WTC11 (cell line): ENCODE measurements at regions not wholly inside any gene's neighbourhood (a gene's known extent, or its start where the extent isn't known, plus 50 kb on each side); places are given as distances from the start of the nearest gene placed in this dataset.

Source experiments
- ATAC-seq: fragments of 200-7000 bp; cut with Tn5 transposase; 2 replicates; pipeline ENCODE4 v1.10.0; 2021; ENCODE audit warnings: mild to moderate bottlenecking, moderate library complexity
- CTCF ChIA-PET: fragments of 300-600 bp; sonication (Branson Sonifier 250); formaldehyde crosslinking; loops from one replicate; lab custom pipeline; 2021; ENCODE audit warnings: antibody characterized with exemption; lab: Charles Lee
- POLR2A ChIA-PET: fragments of 350-600 bp; sonication (Branson Sonifier 250); formaldehyde crosslinking; loops from one replicate; lab custom pipeline; 2021; ENCODE audit warnings: antibody characterized with exemption; lab: Charles Lee
- DNase-seq: peaks from one replicate; pipeline ENCODE4 v3.0.0; 2021; ENCODE audit warnings: low spot score
- H3K27ac Mint-ChIP-seq: 2 replicates; pipeline ENCODE4 v1.8.0; 2021; ENCODE audit warnings: mixed read lengths
- H3K27me3 Mint-ChIP-seq: 2 replicates; pipeline ENCODE4 v1.8.0; 2021; ENCODE audit warnings: low read depth, mild to moderate bottlenecking, moderate library complexity, mixed read lengths
- H3K36me3 Mint-ChIP-seq: 2 replicates; pipeline ENCODE4 v1.8.0; 2021; ENCODE audit warnings: mixed read lengths
- H3K4me1 Mint-ChIP-seq: 2 replicates; pipeline ENCODE4 v1.8.0; 2022; ENCODE audit warnings: mixed read lengths
- H3K4me3 Mint-ChIP-seq: 2 replicates; pipeline ENCODE4 v1.8.0; 2021; ENCODE audit warnings: mild to moderate bottlenecking, moderate library complexity, mixed read lengths
- H3K9me3 Mint-ChIP-seq: 2 replicates; pipeline ENCODE4 v1.8.0; 2021; ENCODE audit warnings: mixed read lengths
- CBFB ChIP-seq: sonication (generic); formaldehyde crosslinking; IDR thresholded peaks from 2 replicates; pipeline ENCODE4 v1.8.1; 2022; ENCODE audit warnings: mild to moderate bottlenecking, low read depth, missing genetic modification reagents
- CREB1 ChIP-seq: sonication (generic); formaldehyde crosslinking; IDR thresholded peaks from 2 replicates; pipeline ENCODE4 v1.8.0; 2023; ENCODE audit warnings: mild to moderate bottlenecking, missing genetic modification reagents
- ESRRA ChIP-seq: sonication (generic); formaldehyde crosslinking; IDR thresholded peaks from 2 replicates; pipeline ENCODE4 v1.8.1; 2022; ENCODE audit warnings: mild to moderate bottlenecking, missing genetic modification reagents, borderline replicate concordance
- FOXP1 ChIP-seq: sonication (generic); formaldehyde crosslinking; IDR thresholded peaks from 2 replicates; pipeline ENCODE4 v1.8.0; 2022; ENCODE audit warnings: missing genetic modification reagents, mild to moderate bottlenecking, moderate library complexity, borderline replicate concordance
- MYBL2 ChIP-seq: sonication (generic); formaldehyde crosslinking; IDR thresholded peaks from 2 replicates; pipeline ENCODE4 v1.8.1; 2023; ENCODE audit warnings: mild to moderate bottlenecking, moderate library complexity, missing genetic modification reagents
- OVOL2 ChIP-seq: fragments of 250-450 bp; sonication (Bioruptor Pico); IDR thresholded peaks from 2 replicates; pipeline ENCODE4 v1.9.0; 2021; ENCODE audit warnings: mild to moderate bottlenecking, borderline replicate concordance
- RORB ChIP-seq: fragments of 250-450 bp; sonication (Bioruptor Pico); IDR thresholded peaks from 2 replicates; pipeline ENCODE4 v1.9.0; 2021; ENCODE audit warnings: mild to moderate bottlenecking
- SOX15 ChIP-seq: fragments of 250-450 bp; sonication (Bioruptor Pico); IDR thresholded peaks from 2 replicates; pipeline ENCODE4 v1.9.0; 2021; ENCODE audit warnings: mild to moderate bottlenecking
- TEAD4 ChIP-seq: sonication (generic); formaldehyde crosslinking; IDR thresholded peaks from 2 replicates; pipeline ENCODE4 v1.8.0; 2022; ENCODE audit warnings: mild to moderate bottlenecking, missing genetic modification reagents
- ZBTB21 ChIP-seq: sonication (generic); formaldehyde crosslinking; IDR thresholded peaks from 2 replicates; pipeline ENCODE4 v1.8.1; 2023; ENCODE audit warnings: mild to moderate bottlenecking, missing genetic modification reagents, borderline replicate concordance
- ZNF416 ChIP-seq: fragments of 250-450 bp; sonication (Bioruptor Pico); IDR thresholded peaks from 2 replicates; pipeline ENCODE4 v1.9.0; 2021; ENCODE audit warnings: mild to moderate bottlenecking, inconsistent platforms
- TF ChIP-seq, protein P1 (sequence below): sonication (generic); formaldehyde crosslinking; IDR thresholded peaks from 2 replicates; pipeline ENCODE4 v1.8.0; 2022; ENCODE audit warnings: mild to moderate bottlenecking, missing genetic modification reagents
- TF ChIP-seq, protein P2 (sequence below): sonication (generic); formaldehyde crosslinking; IDR thresholded peaks from 2 replicates; pipeline ENCODE4 v1.8.1; 2022; ENCODE audit warnings: low read depth, missing genetic modification reagents, borderline replicate concordance
- TF ChIP-seq, protein P3 (sequence below): sonication (generic); formaldehyde crosslinking; IDR thresholded peaks from 2 replicates; pipeline ENCODE4 v1.8.1; 2022; ENCODE audit warnings: low read depth, mild to moderate bottlenecking, moderate library complexity, missing genetic modification reagents, borderline replicate concordance
- TF ChIP-seq, protein P4 (sequence below): sonication (generic); formaldehyde crosslinking; IDR thresholded peaks from 2 replicates; pipeline ENCODE4 v1.8.1; 2022; ENCODE audit warnings: mild to moderate bottlenecking, missing genetic modification reagents, moderate library complexity, borderline replicate concordance
- TF ChIP-seq, protein P5 (sequence below): sonication (generic); formaldehyde crosslinking; IDR thresholded peaks from 2 replicates; pipeline ENCODE4 v1.8.1; 2023; ENCODE audit warnings: mild to moderate bottlenecking, missing genetic modification reagents, moderate library complexity
- TF ChIP-seq, protein P6 (sequence below): fragments of 200-600 bp; IDR thresholded peaks from 2 replicates; pipeline ENCODE4 v1.8.0; 2022; ENCODE audit warnings: antibody characterized with exemption
- TF ChIP-seq, protein P7 (sequence below): fragments of 250-450 bp; sonication (Bioruptor Pico); IDR thresholded peaks from 2 replicates; pipeline ENCODE4 v1.9.0; 2021; ENCODE audit warnings: mild to moderate bottlenecking

DNA sequence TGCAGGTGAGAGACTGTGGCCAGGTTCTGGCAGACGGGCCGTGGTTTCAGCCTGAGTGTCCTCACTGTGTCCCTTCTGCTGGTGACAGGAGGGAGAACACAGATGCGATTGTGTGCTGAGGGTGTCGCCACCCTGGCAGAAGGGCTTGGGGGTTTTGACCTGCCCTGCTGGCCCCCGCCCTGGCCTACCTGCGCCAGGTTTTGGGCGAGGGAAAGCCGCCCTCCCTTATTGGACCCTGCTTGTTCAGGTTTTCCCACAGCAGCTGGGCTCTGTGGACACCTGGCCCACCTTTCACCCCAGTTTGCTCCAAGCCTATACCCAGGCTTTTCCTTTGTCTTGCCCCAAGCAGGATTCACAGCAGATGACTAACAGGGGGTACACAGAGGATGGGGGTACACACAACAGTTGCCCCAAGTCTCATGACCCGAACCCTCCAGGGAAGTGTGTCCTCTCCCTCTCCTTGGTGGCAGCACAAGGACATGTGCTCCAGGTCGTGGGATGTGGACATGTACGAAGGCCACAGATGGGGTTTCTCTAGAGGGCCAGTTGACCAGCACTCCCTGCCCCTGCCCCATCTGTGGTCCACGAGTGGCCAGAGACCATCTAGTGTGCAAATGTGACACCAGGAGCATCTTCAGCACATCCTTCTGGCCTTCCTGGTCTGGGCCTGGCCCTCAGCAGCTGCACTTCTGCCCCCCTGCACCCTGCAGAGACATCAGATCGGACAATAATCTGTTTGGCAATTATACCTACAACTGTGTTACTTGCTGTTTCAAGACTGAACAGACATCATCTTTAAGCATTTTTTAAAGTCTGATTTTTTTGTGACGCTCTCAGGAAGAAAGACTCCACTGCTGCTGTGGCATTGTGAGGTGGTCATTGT, 265.8 kb upstream of the IRX4 start:
- ATAC-seq = no peak
- DNase-seq = no peak
- Mint-ChIP-seq H3K27me3 (no peaks in the 10 kb centered on the region; the same call in 1 of the 2 replicates), H3K4me3 (no peak overlapping the region), H3K27ac (no peak overlapping the region), H3K36me3 (no peaks in the 10 kb centered on the region), H3K9me3 (peaks cover 6% of the 10 kb centered on the region; the same call in 1 of the 2 replicates), H3K4me1 (peaks cover 18% of the 10 kb centered on the region)
- CTCF ChIA-PET = interaction anchor here (0.9 to 1.3 kb wide), 3 partner anchors 9 to 109 kb away, joined by 3 to 5 read pairs (median 3); no protein-coding TSS in a partner anchor
- TF ChIP-seq, protein P1, sequence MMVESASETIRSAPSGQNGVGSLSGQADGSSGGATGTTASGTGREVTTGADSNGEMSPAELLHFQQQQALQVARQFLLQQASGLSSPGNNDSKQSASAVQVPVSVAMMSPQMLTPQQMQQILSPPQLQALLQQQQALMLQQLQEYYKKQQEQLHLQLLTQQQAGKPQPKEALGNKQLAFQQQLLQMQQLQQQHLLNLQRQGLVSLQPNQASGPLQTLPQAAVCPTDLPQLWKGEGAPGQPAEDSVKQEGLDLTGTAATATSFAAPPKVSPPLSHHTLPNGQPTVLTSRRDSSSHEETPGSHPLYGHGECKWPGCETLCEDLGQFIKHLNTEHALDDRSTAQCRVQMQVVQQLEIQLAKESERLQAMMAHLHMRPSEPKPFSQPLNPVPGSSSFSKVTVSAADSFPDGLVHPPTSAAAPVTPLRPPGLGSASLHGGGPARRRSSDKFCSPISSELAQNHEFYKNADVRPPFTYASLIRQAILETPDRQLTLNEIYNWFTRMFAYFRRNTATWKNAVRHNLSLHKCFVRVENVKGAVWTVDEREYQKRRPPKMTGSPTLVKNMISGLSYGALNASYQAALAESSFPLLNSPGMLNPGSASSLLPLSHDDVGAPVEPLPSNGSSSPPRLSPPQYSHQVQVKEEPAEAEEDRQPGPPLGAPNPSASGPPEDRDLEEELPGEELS = no peak
- TF ChIP-seq, protein P2, sequence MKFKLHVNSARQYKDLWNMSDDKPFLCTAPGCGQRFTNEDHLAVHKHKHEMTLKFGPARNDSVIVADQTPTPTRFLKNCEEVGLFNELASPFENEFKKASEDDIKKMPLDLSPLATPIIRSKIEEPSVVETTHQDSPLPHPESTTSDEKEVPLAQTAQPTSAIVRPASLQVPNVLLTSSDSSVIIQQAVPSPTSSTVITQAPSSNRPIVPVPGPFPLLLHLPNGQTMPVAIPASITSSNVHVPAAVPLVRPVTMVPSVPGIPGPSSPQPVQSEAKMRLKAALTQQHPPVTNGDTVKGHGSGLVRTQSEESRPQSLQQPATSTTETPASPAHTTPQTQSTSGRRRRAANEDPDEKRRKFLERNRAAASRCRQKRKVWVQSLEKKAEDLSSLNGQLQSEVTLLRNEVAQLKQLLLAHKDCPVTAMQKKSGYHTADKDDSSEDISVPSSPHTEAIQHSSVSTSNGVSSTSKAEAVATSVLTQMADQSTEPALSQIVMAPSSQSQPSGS (CRISPR knock-in tag) = no peak
- TF ChIP-seq ZNF416 (CRISPR knock-in tag) (no peak), FOXP1 (no peak), CBFB (no peak), CREB1 (CRISPR knock-in tag) (no peak), MYBL2 (CRISPR knock-in tag) (no peak)
- TF ChIP-seq, protein P3, sequence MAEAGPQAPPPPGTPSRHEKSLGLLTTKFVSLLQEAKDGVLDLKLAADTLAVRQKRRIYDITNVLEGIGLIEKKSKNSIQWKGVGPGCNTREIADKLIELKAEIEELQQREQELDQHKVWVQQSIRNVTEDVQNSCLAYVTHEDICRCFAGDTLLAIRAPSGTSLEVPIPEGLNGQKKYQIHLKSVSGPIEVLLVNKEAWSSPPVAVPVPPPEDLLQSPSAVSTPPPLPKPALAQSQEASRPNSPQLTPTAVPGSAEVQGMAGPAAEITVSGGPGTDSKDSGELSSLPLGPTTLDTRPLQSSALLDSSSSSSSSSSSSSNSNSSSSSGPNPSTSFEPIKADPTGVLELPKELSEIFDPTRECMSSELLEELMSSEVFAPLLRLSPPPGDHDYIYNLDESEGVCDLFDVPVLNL (CRISPR knock-in tag) = no peak
- TF ChIP-seq, protein P4, sequence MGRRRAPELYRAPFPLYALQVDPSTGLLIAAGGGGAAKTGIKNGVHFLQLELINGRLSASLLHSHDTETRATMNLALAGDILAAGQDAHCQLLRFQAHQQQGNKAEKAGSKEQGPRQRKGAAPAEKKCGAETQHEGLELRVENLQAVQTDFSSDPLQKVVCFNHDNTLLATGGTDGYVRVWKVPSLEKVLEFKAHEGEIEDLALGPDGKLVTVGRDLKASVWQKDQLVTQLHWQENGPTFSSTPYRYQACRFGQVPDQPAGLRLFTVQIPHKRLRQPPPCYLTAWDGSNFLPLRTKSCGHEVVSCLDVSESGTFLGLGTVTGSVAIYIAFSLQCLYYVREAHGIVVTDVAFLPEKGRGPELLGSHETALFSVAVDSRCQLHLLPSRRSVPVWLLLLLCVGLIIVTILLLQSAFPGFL (CRISPR knock-in tag) = no peak
- TF ChIP-seq, protein P5, sequence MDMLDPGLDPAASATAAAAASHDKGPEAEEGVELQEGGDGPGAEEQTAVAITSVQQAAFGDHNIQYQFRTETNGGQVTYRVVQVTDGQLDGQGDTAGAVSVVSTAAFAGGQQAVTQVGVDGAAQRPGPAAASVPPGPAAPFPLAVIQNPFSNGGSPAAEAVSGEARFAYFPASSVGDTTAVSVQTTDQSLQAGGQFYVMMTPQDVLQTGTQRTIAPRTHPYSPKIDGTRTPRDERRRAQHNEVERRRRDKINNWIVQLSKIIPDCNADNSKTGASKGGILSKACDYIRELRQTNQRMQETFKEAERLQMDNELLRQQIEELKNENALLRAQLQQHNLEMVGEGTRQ (CRISPR knock-in tag) = no peak
- TF ChIP-seq, protein P6, sequence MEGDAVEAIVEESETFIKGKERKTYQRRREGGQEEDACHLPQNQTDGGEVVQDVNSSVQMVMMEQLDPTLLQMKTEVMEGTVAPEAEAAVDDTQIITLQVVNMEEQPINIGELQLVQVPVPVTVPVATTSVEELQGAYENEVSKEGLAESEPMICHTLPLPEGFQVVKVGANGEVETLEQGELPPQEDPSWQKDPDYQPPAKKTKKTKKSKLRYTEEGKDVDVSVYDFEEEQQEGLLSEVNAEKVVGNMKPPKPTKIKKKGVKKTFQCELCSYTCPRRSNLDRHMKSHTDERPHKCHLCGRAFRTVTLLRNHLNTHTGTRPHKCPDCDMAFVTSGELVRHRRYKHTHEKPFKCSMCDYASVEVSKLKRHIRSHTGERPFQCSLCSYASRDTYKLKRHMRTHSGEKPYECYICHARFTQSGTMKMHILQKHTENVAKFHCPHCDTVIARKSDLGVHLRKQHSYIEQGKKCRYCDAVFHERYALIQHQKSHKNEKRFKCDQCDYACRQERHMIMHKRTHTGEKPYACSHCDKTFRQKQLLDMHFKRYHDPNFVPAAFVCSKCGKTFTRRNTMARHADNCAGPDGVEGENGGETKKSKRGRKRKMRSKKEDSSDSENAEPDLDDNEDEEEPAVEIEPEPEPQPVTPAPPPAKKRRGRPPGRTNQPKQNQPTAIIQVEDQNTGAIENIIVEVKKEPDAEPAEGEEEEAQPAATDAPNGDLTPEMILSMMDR = no peak
- POLR2A ChIA-PET = no interaction called here

DNA sequence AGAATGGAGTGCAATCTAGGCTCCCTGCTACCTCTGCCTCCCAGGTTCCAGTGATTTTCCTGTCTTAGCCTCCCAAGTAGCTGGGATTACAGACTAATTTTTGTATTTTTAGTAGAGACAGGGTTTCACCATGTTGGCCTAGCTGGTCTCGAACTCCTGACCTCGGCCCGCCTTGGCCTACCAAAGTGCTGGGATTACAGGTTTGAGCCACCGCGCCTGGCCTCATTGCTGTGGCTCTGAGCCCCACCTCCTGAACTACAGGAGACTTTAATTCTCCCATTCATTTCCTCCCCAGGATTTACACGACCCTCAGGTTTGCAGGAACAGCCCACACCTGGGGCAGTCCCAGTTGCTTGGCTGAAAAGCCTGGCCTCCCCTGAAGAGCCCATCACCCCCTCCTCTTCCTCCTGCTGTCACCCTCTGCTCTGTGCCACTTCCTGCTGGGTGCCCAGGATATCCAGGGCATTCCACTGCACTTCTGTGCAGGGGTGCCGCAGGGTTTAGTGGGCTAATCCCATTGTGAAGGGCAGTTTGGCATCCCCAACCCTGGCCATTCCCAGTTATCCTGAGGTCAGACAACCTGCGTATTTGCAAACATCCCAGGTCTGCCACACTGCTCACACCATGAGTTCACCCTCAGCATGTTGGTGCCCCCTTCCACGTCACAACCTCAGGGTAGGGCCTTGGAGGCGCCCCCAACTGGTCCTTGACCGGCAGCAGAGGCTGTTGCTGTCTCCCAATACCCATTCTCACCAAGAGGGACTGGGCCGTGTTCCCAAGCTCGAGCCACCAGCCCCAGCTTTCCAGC, 265.0 kb upstream of the IRX4 start:
- ChIA-PET CTCF (interaction anchor here (0.9 to 1.0 kb wide), 2 partner anchors 10 to 108 kb away, joined by 3 read pairs; no protein-coding TSS in a partner anchor), POLR2A (no interaction called here)
- ATAC-seq = peak; percentile 63
- H3K4me1 Mint-ChIP-seq = peaks cover 18% of the 10 kb centered on the region
- H3K9me3 Mint-ChIP-seq = peaks cover 6% of the 10 kb centered on the region; the same call in 1 of the 2 replicates
- H3K27me3 Mint-ChIP-seq = no peaks in the 10 kb centered on the region
- H3K36me3 Mint-ChIP-seq = no peaks in the 10 kb centered on the region
- H3K27ac Mint-ChIP-seq = no peak overlapping the region
- peak; percentile 34 for DNase-seq
- H3K4me3 Mint-ChIP-seq = no peak overlapping the region
- TF ChIP-seq ZNF416 (CRISPR knock-in tag) (no peak), TEAD4 (no peak), OVOL2 (CRISPR knock-in tag) (no peak), ZBTB21 (CRISPR knock-in tag) (no peak), SOX15 (no peak), CREB1 (CRISPR knock-in tag) (no peak), ESRRA (CRISPR knock-in tag) (no peak), RORB (CRISPR knock-in tag) (no peak)
- TF ChIP-seq, protein P7, sequence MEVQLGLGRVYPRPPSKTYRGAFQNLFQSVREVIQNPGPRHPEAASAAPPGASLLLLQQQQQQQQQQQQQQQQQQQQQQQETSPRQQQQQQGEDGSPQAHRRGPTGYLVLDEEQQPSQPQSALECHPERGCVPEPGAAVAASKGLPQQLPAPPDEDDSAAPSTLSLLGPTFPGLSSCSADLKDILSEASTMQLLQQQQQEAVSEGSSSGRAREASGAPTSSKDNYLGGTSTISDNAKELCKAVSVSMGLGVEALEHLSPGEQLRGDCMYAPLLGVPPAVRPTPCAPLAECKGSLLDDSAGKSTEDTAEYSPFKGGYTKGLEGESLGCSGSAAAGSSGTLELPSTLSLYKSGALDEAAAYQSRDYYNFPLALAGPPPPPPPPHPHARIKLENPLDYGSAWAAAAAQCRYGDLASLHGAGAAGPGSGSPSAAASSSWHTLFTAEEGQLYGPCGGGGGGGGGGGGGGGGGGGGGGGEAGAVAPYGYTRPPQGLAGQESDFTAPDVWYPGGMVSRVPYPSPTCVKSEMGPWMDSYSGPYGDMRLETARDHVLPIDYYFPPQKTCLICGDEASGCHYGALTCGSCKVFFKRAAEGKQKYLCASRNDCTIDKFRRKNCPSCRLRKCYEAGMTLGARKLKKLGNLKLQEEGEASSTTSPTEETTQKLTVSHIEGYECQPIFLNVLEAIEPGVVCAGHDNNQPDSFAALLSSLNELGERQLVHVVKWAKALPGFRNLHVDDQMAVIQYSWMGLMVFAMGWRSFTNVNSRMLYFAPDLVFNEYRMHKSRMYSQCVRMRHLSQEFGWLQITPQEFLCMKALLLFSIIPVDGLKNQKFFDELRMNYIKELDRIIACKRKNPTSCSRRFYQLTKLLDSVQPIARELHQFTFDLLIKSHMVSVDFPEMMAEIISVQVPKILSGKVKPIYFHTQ (CRISPR knock-in tag) = no peak
- TF ChIP-seq, protein P5 (CRISPR knock-in tag) = no peak
